ENCODE measurements at regions not wholly inside any gene's neighbourhood (a gene's known extent, or its start where the extent isn't known, plus 50 kb on each side); places are given as distances from the start of the nearest gene placed in this dataset.

DNA sequence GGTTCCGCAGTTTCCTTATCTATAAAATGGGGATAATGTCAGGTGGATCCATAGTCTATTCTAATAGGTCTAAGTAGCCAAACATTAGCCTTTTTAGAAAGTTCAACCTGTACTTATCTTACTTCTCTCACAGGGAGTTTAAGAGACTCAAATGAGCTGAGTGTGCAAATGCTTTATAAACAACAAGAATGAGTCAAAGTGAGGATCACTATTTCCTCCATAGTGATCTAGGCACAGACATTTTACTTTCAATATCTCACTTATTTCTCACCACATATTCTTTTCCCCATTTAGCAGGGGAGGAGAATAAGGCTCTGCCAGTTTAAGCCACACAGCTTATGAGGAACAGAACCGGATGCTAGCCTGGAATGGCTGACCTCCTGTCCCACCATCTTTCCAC is 92.1 kb upstream of the LMO4 start:
- TF ChIP-seq, protein P1, sequence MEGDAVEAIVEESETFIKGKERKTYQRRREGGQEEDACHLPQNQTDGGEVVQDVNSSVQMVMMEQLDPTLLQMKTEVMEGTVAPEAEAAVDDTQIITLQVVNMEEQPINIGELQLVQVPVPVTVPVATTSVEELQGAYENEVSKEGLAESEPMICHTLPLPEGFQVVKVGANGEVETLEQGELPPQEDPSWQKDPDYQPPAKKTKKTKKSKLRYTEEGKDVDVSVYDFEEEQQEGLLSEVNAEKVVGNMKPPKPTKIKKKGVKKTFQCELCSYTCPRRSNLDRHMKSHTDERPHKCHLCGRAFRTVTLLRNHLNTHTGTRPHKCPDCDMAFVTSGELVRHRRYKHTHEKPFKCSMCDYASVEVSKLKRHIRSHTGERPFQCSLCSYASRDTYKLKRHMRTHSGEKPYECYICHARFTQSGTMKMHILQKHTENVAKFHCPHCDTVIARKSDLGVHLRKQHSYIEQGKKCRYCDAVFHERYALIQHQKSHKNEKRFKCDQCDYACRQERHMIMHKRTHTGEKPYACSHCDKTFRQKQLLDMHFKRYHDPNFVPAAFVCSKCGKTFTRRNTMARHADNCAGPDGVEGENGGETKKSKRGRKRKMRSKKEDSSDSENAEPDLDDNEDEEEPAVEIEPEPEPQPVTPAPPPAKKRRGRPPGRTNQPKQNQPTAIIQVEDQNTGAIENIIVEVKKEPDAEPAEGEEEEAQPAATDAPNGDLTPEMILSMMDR (IDR thresholded peaks at IDR 0.05; ENCODE audit: low read depth, low read length, missing control alignments), result no peak
- Histone ChIP-seq H3K36me3 (replicated peaks) (no peaks in the 10 kb centered on the region), H3K27me3 (replicated peaks) (no peaks in the 10 kb centered on the region), H3K27ac (no peak overlapping the region), H3K4me3 (ENCODE audit: low read depth, low read length) (no peak overlapping the region)
- in situ Hi-C loops (cut with HindIII; ENCODE audit: low pct_ligation_motif_present, low sequenced_read_pairs), result no loop called here
- no peak for DNase-seq

DNA sequence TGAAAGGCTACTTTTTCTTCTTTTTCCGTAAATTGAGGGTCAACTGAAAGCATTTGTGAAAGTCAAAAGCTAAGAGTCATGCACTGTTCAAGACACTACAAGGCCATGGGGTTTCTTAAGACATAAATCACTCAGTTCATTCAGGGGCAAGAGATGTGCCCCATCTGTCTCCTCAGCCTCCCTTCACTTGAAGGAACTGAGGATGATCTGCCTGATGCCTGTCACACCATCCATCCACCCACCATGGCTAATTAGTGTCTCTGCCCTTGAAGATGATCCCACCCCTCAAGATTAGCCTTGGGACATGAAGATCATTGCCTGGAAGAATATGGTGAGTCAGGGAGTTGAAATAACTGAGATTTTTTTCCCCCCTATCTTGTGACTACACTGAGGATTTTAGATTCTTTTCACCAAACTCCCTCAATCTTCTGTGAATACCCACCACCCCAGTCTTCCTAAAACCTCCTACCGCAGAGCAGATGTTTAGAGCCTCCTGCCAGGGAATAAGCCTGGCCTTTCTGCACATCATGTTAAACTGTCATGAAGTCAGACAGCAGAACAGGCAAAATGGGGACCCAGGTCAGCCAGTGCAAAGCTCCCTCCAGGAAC is 88.6 kb upstream of the LMO4 start:
- Histone ChIP-seq H3K27me3 (replicated peaks) (no peaks in the 10 kb centered on the region), H3K4me3 (ENCODE audit: low read depth, low read length) (no peak overlapping the region), H3K36me3 (replicated peaks) (no peaks in the 10 kb centered on the region), H3K27ac (no peak overlapping the region)
- DNase-seq, result no peak
- in situ Hi-C loops (cut with HindIII; ENCODE audit: low pct_ligation_motif_present, low sequenced_read_pairs), result no loop called here
- TF ChIP-seq, protein P1 (IDR thresholded peaks at IDR 0.05; ENCODE audit: low read depth, low read length, missing control alignments), result no peak

DNA sequence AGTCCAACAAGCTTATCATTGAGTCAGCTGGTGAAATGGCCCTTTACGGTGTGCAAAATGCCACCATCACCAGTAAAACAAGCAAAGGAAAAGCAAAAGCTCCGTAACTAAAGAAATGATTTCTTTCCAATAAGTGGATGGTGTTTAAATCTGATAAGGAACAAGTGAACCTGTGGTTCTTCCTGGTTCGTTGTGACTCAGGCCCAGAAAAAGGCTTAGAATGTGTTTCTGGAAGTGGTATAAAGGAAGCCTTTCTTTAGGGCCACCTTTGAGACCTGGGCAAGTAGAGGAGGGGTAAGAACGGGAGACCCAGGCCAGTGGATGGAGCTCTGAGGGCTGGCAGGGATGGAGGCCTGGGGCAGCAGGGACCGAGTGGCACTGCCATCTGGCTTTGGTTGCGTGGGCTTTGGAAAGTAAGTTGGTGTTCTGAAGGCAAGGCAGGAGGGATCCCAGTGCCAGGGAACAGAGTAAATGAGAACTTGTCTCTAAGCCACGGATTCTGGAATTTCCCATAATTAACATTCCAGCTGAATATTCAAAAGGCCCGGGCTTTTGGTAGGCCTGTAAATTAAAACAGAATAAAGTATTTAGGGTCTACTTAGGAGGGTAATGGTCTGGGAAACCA is 87.9 kb upstream of the LMO4 start:
- TF ChIP-seq, protein P1 (IDR thresholded peaks at IDR 0.05; ENCODE audit: low read depth, low read length, missing control alignments), result no peak
- H3K36me3 ChIP-seq (replicated peaks), result no peaks in the 10 kb centered on the region
- in situ Hi-C loops (cut with HindIII; ENCODE audit: low pct_ligation_motif_present, low sequenced_read_pairs), result no loop called here
- no peak overlapping the region for H3K27ac ChIP-seq
- no peaks in the 10 kb centered on the region for H3K27me3 ChIP-seq (replicated peaks)
- no peak overlapping the region for H3K4me3 ChIP-seq (ENCODE audit: low read depth, low read length)
- DNase-seq, result no peak

DNA sequence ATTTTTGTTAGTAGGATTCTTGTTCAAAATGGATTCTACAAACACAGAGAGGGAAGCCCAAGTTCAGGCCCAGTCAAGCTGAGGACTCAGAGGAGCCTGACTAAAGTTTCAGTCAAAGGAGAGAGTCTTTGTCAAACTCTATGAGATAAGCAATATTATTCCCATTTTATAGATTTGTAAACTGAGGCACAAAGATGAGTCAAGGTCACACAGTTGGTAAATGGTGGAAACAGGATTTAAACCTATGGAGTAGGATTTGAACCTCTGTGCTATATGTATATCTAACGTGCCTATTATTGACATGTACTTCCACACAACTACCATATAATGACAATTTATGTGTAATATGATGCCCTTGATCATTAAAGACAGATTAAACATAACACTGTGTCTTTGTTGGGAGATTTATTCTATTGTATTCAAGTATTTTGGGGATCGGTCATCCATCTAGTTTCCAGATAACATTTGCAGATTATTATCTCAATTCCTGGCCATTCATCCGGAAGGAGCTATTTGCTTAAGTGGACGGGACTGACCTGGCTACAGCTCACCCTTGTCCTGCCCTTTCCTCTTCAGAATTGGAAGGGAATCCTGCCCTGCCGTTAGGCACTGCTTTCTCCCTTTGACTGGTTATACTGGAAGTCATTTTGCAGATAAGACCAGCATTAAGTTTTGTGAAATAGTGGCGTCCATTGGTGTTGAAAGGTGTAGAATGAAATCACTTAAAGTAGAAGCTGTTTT is 86.1 kb upstream of the LMO4 start:
- no peak overlapping the region for H3K4me3 ChIP-seq (ENCODE audit: low read depth, low read length)
- H3K36me3 ChIP-seq (replicated peaks), result no peaks in the 10 kb centered on the region
- TF ChIP-seq, protein P1 (IDR thresholded peaks at IDR 0.05; ENCODE audit: low read depth, low read length, missing control alignments), result no peak
- no peaks in the 10 kb centered on the region for H3K27me3 ChIP-seq (replicated peaks)
- in situ Hi-C loops (cut with HindIII; ENCODE audit: low pct_ligation_motif_present, low sequenced_read_pairs), result no loop called here
- no peak for DNase-seq
- H3K27ac ChIP-seq, result no peak overlapping the region

DNA sequence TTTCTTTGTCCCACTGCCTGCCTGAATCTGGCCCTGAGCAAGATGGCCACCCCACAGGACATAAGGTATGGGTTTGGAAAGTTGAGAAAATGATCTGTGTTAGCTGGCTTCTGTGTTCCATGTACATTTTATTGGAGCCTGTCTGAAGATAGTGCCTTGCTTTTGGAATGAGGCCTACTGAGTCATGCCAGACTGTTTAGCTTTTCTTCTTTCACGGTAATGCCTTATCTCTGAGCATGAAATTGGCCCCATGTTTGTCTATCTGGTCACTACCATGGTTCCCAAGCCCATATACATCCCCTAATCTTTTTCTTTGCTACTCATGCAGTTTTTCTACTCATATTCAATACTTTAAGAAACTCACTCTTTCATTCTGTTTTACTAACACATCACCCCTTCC is 85.1 kb upstream of the LMO4 start:
- in situ Hi-C loops (cut with HindIII; ENCODE audit: low pct_ligation_motif_present, low sequenced_read_pairs), result no loop called here
- no peaks in the 10 kb centered on the region for H3K36me3 ChIP-seq (replicated peaks)
- peak; percentile 69 for DNase-seq
- H3K4me3 ChIP-seq (ENCODE audit: low read depth, low read length), result no peak overlapping the region
- no peaks in the 10 kb centered on the region for H3K27me3 ChIP-seq (replicated peaks)
- no peak overlapping the region for H3K27ac ChIP-seq
- TF ChIP-seq, protein P1 (IDR thresholded peaks at IDR 0.05; ENCODE audit: low read depth, low read length, missing control alignments), result no peak

Measured in brain microvascular endothelial cell (primary cell).